ENCODE measurements at regions not wholly inside any gene's neighbourhood (a gene's known extent, or its start where the extent isn't known, plus 50 kb on each side); places are given as distances from the start of the nearest gene placed in this dataset.

DNA sequence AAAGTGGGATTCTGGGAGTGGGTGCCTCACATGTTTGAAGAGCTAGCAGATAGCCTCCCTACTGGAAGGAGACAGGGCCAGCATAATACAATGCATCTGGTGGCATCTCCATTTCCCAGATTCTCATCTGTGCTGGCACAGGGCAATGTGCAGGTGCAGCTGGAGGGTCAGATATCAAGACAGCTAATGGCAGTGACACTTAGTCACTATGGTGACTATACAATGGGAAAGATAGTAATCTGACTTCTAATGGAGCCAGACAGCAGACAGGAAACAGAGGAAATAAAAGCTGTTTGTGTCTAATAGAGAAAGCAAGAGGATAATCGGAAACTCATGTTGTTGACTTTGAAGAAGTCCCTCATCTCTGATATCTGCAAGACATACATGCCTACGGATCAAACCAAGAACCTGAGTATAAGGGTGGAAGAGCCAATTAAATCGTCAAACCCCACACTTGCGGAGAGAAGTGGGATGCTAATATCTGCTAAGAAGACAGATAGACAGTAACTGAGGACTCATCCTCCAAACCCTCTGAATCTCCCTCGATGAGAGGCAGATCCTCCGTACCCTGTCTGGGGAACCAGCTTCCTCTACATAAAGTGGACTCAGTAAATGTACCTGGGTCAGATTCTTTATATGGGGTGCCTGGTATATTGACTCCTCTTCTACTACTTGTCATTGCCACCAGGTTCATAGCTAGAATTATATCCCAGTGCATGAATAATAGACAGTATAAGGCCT lies 692.7 kb downstream of the SOCS6 start:
- no peak overlapping the region for H3K27ac ChIP-seq (ENCODE audit: low read depth, low read length)
- ChIA-PET POLR2A (no interaction called here), CTCF (no interaction called here), RAD21 (ENCODE audit: low non-redundant PET in 1 of 2, low total read pairs in 2 of 2, uncharacterized antibody in 2 of 2, unreplicated experiment in 2 of 2) (no interaction called here)
- H3K9me3 ChIP-seq (ENCODE audit: control insufficient read depth in 1 of 2, insufficient read depth in 1 of 2, low read depth in 1 of 2, low read length in 2 of 2): peaks cover 5 to 9% of the 10 kb centered on the region in 2 experiments; a peak in 2 of 4 replicates
- no peaks in the 10 kb centered on the region for H3K9me2 ChIP-seq (ENCODE audit: insufficient read depth)
- H3K27me3 ChIP-seq (ENCODE audit: insufficient read depth, low read length): no peaks in the 10 kb centered on the region
- no TSS peak for BruUV-seq (replicated peaks)
- no peak overlapping the region for H3K4me3 ChIP-seq (replicated peaks in 1 of 2; ENCODE audit: low read depth in 1 of 2, low read length in 2 of 2)
- H3K4me1 ChIP-seq (ENCODE audit: control insufficient read depth in 1 of 2, insufficient read depth in 2 of 2, low read length in 2 of 2): no peaks in the 10 kb centered on the region
- H3K79me2 ChIP-seq (ENCODE audit: insufficient read depth, low read length): no peaks in the 10 kb centered on the region
- no peak overlapping the region for H2AFZ ChIP-seq (ENCODE audit: low read depth, low read length, poor library complexity, severe bottlenecking)
- H4K20me1 ChIP-seq (ENCODE audit: insufficient read depth): no peaks in the 10 kb centered on the region
- H3K9ac ChIP-seq (ENCODE audit: low read length): no peak overlapping the region
- ATAC-seq: no peak
- no peaks in the 10 kb centered on the region for H3K36me3 ChIP-seq (ENCODE audit: control insufficient read depth in 1 of 2, insufficient read depth in 2 of 2, low read length in 2 of 2)
- no peak for DNase-seq (ENCODE audit: low read depth, low spot score)
- H3K4me2 ChIP-seq (ENCODE audit: low read length): no peak overlapping the region
- TF ChIP-seq EZH2 (IDR thresholded peaks at IDR 0.05) (no peak), POLR2A (IDR thresholded peaks at IDR 0.05; ENCODE audit: borderline replicate concordance, extremely low read depth, insufficient read depth, insufficient read length) (no peak), ATF3 (IDR thresholded peaks at IDR 0.05) (no peak), SRF (IDR thresholded peaks at IDR 0.05; ENCODE audit: low read depth) (no peak), ZNF274 (IDR thresholded peaks at IDR 0.05; ENCODE audit: low read depth, low read length) (no peak), REST (IDR thresholded peaks at IDR 0.05; ENCODE audit: low read depth) (no peak), CEBPB (IDR thresholded peaks at IDR 0.05; ENCODE audit: low read depth) (no peak), SP1 (IDR thresholded peaks at IDR 0.05; ENCODE audit: low read depth) (no peak), SIN3A (IDR thresholded peaks at IDR 0.05; ENCODE audit: low read depth) (no peak), RAD21 (IDR thresholded peaks at IDR 0.05; ENCODE audit: low read depth) (no peak), JUND (IDR thresholded peaks at IDR 0.05) (no peak), FOSL1 (IDR thresholded peaks at IDR 0.05; ENCODE audit: low read depth) (no peak), EGR1 (IDR thresholded peaks at IDR 0.05; ENCODE audit: low read depth) (no peak), EZH2phosphoT487 (IDR thresholded peaks at IDR 0.05; ENCODE audit: borderline replicate concordance) (no peak), CBX3 (IDR thresholded peaks at IDR 0.05; ENCODE audit: low read depth) (no peak), TCF7L2 (IDR thresholded peaks at IDR 0.05; ENCODE audit: borderline replicate concordance, extremely low read depth, insufficient read depth, insufficient read length) (no peak)
- TF ChIP-seq, protein P1, sequence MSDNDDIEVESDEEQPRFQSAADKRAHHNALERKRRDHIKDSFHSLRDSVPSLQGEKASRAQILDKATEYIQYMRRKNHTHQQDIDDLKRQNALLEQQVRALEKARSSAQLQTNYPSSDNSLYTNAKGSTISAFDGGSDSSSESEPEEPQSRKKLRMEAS (IDR thresholded peaks at IDR 0.05): no peak
- TF ChIP-seq, protein P2, sequence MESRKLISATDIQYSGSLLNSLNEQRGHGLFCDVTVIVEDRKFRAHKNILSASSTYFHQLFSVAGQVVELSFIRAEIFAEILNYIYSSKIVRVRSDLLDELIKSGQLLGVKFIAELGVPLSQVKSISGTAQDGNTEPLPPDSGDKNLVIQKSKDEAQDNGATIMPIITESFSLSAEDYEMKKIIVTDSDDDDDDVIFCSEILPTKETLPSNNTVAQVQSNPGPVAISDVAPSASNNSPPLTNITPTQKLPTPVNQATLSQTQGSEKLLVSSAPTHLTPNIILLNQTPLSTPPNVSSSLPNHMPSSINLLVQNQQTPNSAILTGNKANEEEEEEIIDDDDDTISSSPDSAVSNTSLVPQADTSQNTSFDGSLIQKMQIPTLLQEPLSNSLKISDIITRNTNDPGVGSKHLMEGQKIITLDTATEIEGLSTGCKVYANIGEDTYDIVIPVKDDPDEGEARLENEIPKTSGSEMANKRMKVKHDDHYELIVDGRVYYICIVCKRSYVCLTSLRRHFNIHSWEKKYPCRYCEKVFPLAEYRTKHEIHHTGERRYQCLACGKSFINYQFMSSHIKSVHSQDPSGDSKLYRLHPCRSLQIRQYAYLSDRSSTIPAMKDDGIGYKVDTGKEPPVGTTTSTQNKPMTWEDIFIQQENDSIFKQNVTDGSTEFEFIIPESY (IDR thresholded peaks at IDR 0.05; ENCODE audit: extremely low read depth, insufficient replicate concordance, low read length): no peak
- intact Hi-C loops (cut with micrococcal nuclease): no loop called here

All from HCT116 (cell line).